ENCODE measurements at regions not wholly inside any gene's neighbourhood (a gene's known extent, or its start where the extent isn't known, plus 50 kb on each side); places are given as distances from the start of the nearest gene placed in this dataset.

GRCh38 chr15:87225436-87225835 is 1031.1 kb downstream of the NTRK3 start:
- DNase-seq, result no peak

DNA sequence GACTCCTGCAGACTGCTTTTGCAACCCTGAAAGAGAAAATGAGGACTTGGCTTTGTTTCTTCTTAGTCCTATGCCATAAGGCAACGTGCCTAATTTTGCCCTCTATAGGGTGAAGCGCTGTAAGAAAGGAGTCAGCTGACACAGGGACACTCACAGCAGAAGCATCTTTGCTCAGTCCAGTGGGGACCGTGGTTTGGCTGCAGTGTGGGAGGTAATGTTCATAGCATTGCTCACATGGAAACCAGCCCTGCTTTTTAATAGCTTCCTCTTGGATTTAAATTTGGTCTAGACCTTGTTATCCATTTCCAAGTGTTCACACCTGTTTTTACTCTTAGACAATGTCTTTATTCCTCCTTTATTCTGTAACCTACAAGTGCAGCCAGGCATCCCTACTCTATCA is 1032.1 kb downstream of the NTRK3 start:
- no peak for DNase-seq

DNA sequence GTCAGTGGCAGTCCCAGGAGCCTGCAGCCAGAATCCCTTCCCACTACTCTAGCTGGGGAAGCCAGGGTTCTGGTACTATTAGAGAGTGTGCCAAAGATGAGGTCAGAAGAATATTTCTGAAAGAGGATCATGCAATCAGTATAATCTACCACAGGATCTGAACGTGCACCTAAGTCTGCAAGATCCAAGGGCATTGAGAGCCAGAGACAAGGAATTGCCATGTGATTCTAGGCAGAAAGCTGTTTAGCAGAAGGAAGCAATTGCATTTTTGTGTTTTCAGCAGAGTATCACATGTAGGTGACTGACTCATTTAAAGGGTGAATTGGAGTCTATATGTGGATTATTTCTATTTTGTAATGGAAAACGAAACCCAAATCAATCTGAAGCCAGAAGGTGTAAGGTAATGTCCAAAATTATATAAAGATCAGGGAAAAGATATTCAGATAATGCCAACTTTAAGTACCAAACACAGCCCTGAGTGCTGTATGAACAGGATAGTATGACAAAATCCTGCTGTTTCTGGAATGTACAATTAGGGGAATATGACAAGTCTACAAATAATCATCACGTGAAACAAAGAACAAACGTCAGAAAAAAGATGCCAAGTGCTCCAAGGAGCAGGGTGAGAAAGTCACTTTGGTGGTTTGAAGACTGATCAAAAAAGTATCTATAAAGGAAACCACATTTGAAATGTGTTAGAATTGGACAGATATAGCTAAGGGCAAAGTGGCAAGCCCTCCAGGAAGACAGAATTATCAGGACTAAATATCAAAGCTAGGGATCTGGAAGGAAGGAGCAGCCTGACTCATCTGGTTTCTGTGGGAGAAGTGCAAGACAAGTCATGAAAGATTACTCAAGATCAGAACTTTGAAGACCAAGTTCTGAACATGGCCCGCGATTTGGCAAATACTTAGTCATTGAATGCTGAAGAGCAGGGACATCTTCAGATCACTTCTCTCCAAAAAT is 1036.6 kb downstream of the NTRK3 start:
- DNase-seq, result no peak

- DNase-seq, result no peak
Observed at GRCh38 chr15:87215100-87215499, 1041.4 kb downstream of the NTRK3 start.

DNA sequence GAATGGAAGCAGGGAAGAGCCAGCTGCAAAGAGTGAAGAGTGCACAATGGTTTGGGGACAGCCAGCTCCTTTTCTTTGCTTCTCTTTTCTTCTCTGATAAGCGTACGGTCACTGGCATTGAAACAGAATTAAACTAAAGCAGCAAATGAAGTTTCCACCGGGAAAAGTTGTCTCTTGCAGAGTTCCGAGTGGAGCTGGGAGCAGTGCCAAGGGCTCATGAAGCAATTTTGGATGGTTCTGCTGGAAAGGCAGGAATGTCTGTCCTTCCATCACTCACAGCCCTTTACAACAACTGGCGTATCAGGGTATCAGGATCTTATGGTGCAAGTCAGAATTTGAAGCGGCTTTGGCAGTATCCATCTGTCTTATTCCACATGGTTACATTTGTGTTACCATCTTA is 1042.9 kb downstream of the NTRK3 start:
- DNase-seq, result no peak

GRCh38 chr15:87212041-87212440 is 1044.5 kb downstream of the NTRK3 start:
- DNase-seq, result no peak

DNA sequence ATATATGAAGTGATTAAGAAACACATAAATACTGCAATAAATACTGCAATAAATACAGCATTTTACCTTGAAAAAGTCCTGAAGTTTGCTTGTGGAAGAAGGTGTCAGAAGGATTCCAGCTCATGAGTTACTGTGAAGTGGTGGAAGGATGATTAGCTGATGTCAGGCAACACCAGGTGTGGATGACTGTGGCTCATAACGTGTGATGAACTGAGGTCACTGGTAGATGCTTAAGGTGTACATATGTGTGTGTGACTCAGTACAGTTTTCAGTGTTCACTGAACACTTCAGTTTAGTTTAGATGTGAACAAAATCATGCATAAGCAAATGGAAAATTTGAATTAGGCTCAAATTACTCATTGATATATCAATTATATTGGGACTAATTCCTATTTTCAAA is 1045.0 kb downstream of the NTRK3 start:
- no peak for DNase-seq

DNA sequence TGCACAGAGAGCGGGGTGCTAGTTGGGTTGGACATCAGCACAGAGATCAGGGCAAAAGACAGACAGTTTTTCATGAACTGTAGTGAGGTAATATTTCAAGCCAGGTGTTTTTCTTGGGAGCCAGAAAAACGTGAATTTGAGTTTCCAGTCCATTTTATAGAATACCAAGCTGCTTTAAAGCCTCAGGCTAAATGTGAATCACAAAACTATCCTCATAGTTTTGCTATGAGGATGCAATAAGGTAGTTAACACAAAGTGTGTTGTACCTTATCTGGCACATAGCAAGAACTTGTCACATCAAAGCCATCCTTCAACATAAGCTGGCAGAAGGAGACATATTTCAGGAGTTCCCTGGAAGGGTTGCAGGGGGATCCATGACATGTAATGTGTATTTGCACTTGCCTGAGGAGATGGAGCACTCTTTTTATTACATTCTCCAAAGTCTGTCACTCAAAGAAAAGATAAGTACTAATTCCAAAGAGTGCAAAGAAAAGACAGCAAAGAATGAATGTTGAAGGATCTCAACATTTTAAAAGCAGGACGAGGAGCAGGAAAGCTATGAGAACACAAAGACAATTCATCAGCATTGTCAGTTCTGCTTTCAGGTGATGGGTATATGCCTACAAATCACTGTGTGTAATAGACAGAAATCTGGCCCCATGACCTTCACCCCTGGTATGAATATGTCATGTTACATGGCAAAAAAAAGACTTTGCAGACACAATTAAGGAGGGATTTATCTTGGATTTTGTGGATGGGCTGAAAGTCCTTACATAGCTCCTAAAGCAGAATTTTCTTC is 1046.4 kb downstream of the NTRK3 start:
- no peak for DNase-seq

DNA sequence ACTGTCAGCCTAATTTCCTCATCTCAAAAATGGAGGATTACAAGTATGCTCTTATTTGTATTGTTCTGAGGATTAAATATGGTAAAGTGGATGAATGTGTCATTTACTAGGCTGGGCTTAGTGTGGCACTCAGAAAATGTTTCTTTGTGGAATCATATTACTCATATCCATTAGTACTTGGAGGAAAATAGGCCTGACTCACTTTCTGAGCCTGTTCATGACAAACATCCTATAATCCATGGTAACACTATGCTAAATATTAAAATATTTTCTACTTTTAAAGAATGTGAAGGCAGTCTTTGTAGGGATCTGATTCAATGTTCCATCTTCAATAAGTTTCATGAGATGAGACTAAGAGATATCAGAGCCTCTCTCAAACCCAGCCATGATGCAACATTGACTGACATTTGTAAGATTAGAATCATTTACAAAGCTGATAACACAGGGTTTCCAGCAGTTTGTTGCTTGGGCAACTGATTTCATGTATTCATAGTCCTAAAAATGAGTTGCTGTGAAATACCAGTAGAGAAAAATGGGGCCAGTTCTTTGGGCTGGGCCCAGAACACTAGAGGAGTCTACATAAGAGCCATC is 1048.5 kb downstream of the NTRK3 start:
- no peak for DNase-seq

- DNase-seq, result no peak
Observed at GRCh38 chr15:87207251-87207650, 1049.3 kb downstream of the NTRK3 start.

GRCh38 chr15:87201986-87202385 is 1054.6 kb downstream of the NTRK3 start:
- DNase-seq, result no peak

GRCh38 chr15:87200149-87200548 is 1056.4 kb downstream of the NTRK3 start:
- DNase-seq, result no peak

GRCh38 chr15:87197981-87198380 is 1058.6 kb downstream of the NTRK3 start:
- DNase-seq, result no peak

- DNase-seq, result no peak
Observed at GRCh38 chr15:87196498-87196897, 1060.0 kb downstream of the NTRK3 start.

DNA sequence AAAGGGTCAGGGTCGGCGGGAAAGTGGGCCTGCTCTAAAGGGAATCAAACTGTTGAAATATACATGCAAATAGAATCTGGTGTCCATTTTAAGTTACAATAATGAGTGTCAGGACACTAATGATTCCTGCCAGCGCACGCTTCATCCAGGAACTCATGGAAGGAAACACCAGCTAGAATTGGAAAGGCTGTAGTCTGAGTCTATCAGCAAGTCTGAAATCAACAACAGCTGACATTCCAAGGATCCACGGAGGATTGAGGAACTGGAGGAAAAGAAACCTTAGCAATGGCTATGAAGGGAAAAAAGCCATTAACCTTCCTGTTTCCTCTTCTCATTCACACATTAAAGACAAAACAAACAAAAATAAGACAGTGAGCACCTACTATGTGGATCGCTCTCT is 1063.1 kb downstream of the NTRK3 start:
- no peak for DNase-seq

GRCh38 chr15:87167706-87168105 is 1088.0 kb downstream of the AGBL1 start:
- DNase-seq, result no peak

GRCh38 chr15:87167055-87167454 is 1087.4 kb downstream of the AGBL1 start:
- DNase-seq, result no peak

DNA sequence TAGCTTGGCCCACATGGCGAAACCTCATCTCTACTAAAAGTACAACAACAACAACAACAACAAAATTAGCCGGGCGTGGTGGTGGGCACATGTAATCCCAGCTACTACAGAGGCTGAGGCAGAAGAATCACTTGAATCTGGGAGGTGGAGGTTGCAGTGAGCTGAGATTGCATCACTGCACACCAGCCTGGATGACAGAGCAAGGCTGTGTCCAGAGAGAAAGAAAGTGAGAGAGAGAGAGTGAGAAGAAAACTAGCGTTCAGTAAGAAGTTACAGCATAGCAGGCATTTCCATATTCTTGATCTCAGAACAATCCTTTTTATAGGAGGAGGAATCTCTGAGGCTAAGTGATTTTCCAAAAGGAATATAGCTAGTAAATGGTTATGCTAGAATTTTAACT is 1076.1 kb downstream of the AGBL1 start:
- DNase-seq, result no peak

DNA sequence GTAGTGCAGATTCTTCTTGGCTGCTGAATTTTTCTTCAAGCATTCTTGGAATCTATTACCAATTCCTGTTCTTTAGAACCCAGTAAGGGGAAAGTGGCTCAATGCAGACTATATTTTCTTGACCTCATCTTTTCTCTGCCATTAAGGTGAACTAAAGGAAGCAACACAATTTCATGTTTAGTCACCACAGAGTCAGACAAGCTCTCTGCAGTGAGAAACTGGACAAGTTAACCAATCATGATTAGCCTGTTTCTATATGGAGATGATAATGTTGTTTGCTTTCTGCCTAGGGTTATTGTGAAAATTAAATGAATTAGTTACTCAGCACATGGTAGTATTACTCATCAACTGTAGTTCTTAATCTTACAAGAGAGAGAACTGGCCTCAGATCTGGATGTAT is 1075.1 kb downstream of the AGBL1 start:
- no peak for DNase-seq

DNA sequence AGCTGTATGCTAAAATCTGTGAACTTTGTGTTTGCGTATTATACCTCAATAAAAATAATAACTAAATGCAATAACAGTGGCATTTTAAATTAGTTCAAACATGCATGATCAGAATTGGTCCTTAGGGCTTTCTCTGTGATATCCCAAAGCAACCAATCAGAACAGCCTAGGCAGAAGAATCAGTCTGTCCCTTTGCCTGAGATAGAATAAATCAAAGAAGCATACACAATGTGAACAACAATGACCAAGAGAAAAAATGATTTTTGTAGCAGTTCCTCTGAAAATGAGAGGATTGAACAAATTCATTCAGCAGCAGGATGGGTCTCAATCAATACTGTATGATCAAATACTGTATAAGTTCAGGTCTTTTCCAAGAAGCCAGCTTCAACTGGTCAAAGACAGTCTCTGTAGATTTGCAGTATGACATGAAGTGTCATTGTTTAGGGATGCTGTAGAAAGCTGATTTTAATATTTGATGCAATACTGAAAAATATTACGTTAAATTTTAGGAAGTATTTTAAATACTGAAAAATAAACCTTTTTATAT is 1071.6 kb downstream of the AGBL1 start:
- DNase-seq, result no peak

DNA sequence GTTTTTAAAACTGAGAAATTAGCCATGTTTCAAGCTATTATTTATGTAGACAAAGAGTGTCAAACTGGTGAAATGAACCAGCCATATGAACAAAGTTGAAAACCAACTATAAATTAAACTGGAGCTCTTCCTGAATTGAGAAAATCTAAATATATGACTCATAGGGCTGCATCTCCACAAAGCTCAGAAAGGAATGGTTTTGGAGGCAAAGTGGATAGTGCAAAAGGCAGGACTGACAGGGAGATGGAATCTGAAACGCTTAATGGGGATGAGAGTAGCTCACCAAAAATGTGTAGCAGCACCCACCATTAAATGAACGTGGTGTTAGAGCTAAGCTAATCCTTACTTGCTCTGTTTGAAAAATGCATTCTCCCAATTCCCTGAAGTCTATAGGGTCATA is 1066.0 kb downstream of the AGBL1 start:
- no peak for DNase-seq

DNA sequence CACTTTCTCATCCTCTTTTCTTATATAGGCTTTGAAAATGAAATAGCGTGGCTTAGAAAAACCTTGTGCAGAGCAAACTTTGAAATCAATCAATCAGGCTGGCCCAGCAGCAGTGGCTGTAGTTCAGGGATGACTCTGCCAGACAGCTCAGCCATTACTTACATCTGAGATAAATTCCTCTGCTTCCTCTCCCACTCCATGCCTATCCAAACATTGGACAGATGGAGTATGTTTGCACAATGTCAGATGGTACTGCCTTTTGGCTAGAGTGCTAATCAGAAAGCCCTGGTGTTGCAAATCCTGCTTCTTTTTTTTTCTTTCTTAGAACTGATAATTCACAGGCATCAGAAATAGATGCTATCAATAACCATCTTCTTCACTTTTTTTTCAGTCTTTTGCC is 1065.1 kb downstream of the AGBL1 start:
- DNase-seq, result no peak

- no peak for DNase-seq
Observed at GRCh38 chr15:87142096-87142495, 1062.4 kb downstream of the AGBL1 start.
